GM12878 (cell line): ENCODE measurements at regions not wholly inside any gene's neighbourhood (a gene's known extent, or its start where the extent isn't known, plus 50 kb on each side); places are given as distances from the start of the nearest gene placed in this dataset.

Experiments used
- ATAC-seq: fragments of 200-7000 bp; cut with Tn5 transposase; 3 replicates; pipeline ENCODE4 v1.9.1; 2020; ENCODE audit warnings: mild to moderate bottlenecking, moderate library complexity
- BruUV-seq: library from RNA; stranded (reverse); fragments of 400-500 nt; replicated peaks from 2 replicates; lab custom pipeline; 2021; lab: Mats Ljungman, UMichigan
- CTCF ChIA-PET: fragments of 300-600 bp; sonication (Branson Sonifier 250); formaldehyde crosslinking; extraction: SDS; loops from one replicate; lab custom pipeline; 2021; ENCODE audit warnings: inconsistent platforms; lab: Yijun Ruan, JAX
- POLR2A ChIA-PET: fragments of 350-600 bp; formaldehyde crosslinking; extraction: SDS; loops from one replicate; lab custom pipeline; 2021; ENCODE audit warnings: inconsistent platforms; lab: Charles Lee
- RAD21 ChIA-PET: fragments of 300-600 bp; sonication (Branson Sonifier 250); formaldehyde crosslinking; loops from one replicate; lab custom pipeline; 2023; ENCODE audit warnings: antibody characterized with exemption; ENCODE audit not compliant: unreplicated experiment; lab: Charles Lee
- SMC1A ChIA-PET: fragments of 300-600 bp; sonication (Branson Sonifier 250); formaldehyde crosslinking; loops from one replicate; lab custom pipeline; 2023; ENCODE audit not compliant: unreplicated experiment, uncharacterized antibody; lab: Charles Lee
- DNase-seq: peaks from one replicate; pipeline ENCODE4 v3.0.0-alpha.2; 2011; ENCODE audit warnings: low read depth, low spot score
- FAIRE-seq: peaks from 3 replicates; lab custom pipeline; 2011; peaks lifted over from hg19 to GRCh38; lab: Jason Lieb, UNC
- H2AFZ ChIP-seq: 2 replicates; pipeline ENCODE4 v1.6.0; 2011; ENCODE audit warnings: low read depth, low read length, control low read depth; ENCODE audit not compliant: control insufficient read depth
- H3K27ac ChIP-seq: 2 replicates; pipeline ENCODE4 v1.5.1; 2011; ENCODE audit warnings: control low read depth; ENCODE audit not compliant: control insufficient read depth, insufficient read depth
- H3K27me3 ChIP-seq, 2 experiments: replicated peaks in 1 of 2; 2 replicates each; pipeline versions ENCODE4 v1.6.0 to v1.6.1; 2011; ENCODE audit warnings: low read length in 1 of 2; ENCODE audit not compliant: control insufficient read depth in 2 of 2, insufficient read depth in 2 of 2
- H3K36me3 ChIP-seq, 2 experiments: 2 replicates each; pipeline ENCODE4 v1.5.1; 2011; ENCODE audit warnings: low read length in 1 of 2; ENCODE audit not compliant: control insufficient read depth in 2 of 2, insufficient read depth in 2 of 2
- H3K4me1 ChIP-seq: 2 replicates; pipeline ENCODE4 v1.6.1; 2011; ENCODE audit warnings: mild to moderate bottlenecking, low read length, moderate library complexity, mixed read lengths; ENCODE audit not compliant: control insufficient read depth, insufficient read depth
- H3K4me2 ChIP-seq: 2 replicates; pipeline ENCODE4 v1.6.0; 2011; ENCODE audit warnings: control low read depth; ENCODE audit not compliant: control insufficient read depth, insufficient read depth
- H3K4me3 ChIP-seq: fragments of 200-600 bp; sonication (generic); 2 replicates; pipeline ENCODE4 v1.5.1; 2016
- H3K79me2 ChIP-seq: 2 replicates; pipeline ENCODE4 v1.6.0; 2011; ENCODE audit warnings: low read length; ENCODE audit not compliant: control insufficient read depth, insufficient read depth
- H3K9ac ChIP-seq: 2 replicates; pipeline ENCODE4 v1.8.0; 2011; ENCODE audit warnings: low read length, control low read depth, mixed read lengths; ENCODE audit not compliant: control insufficient read depth, insufficient read depth
- H3K9me3 ChIP-seq: replicated peaks from 3 replicates; pipeline ENCODE4 v1.5.1; 2011; ENCODE audit warnings: mild to moderate bottlenecking, low read length; ENCODE audit not compliant: control insufficient read depth, insufficient read depth
- H4K20me1 ChIP-seq: 2 replicates; pipeline ENCODE4 v1.6.0; 2011; ENCODE audit not compliant: control insufficient read depth, insufficient read depth
- GABPA ChIP-seq: IDR thresholded peaks from 2 replicates; pipeline ENCODE4 v1.6.1; 2014; ENCODE audit warnings: antibody characterized with exemption, low read depth, mild to moderate bottlenecking, inconsistent platforms
- MLLT1 ChIP-seq: fragments of 450-650 bp; IDR thresholded peaks from 2 replicates; pipeline ENCODE4 v1.6.1; 2016; ENCODE audit warnings: mild to moderate bottlenecking
- STAT3 ChIP-seq: IDR thresholded peaks from 2 replicates; pipeline ENCODE4 v1.6.1; 2011; ENCODE audit warnings: low read depth, low read length, improper control_type of control experiment
- TBL1XR1 ChIP-seq: IDR thresholded peaks from 2 replicates; pipeline ENCODE4 v1.6.1; 2012; ENCODE audit warnings: low read depth, low read length, improper control_type of control experiment
- ZBTB11 ChIP-seq: fragments of 450-650 bp; formaldehyde crosslinking; IDR thresholded peaks from 2 replicates; pipeline ENCODE4 v1.5.0; 2022; ENCODE audit warnings: mild to moderate bottlenecking, missing genetic modification characterization
- ZNF217 ChIP-seq: fragments of 450-650 bp; IDR thresholded peaks from 2 replicates; pipeline ENCODE4 v1.6.1; 2017; ENCODE audit warnings: antibody characterized with exemption, mild to moderate bottlenecking
- WGBS: methylation state at CpG from one replicate; pipeline ENCODE4 v1.1.6; 2016; ENCODE audit warnings: low lambda C conversion rate; ENCODE audit not compliant: insufficient replicate concordance, insufficient coverage; ENCODE audit errors: missing lambda C conversion rate; 5-methylcytosine and 5-hydroxymethylcytosine counted together
- in situ Hi-C: fragments of 300-500 bp; cut with MboI; formaldehyde crosslinking; loops from 9 replicates; pipeline ENCODE4 v1.14.3; 2018; ENCODE audit warnings: mixed read lengths
- intact Hi-C: fragments of 100-400 bp; cut with micrococcal nuclease; formaldehyde crosslinking; loops from one replicate; pipeline ENCODE4 v1.14.2; 2022; ENCODE audit not compliant: unreplicated experiment

GRCh38 chr20:60288945-60289344 lies 330.7 kb downstream of the CDH26 start:
- in situ Hi-C loops, result no loop called here
- H3K27me3 ChIP-seq, result no peaks in the 10 kb centered on the region
- H3K27ac ChIP-seq, result no peak overlapping the region
- WGBS, result 0% methylated on average over 2 of the region's 2 CpGs
- no TSS peak for BruUV-seq
- H3K4me2 ChIP-seq, result no peak overlapping the region
- ChIA-PET RAD21 (no interaction called here), POLR2A (no interaction called here)
- ATAC-seq, result no peak
- H3K4me1 ChIP-seq, result no peaks in the 10 kb centered on the region
- DNase-seq, result no peak
- H3K9ac ChIP-seq, result no peak overlapping the region
- no peak overlapping the region for H3K4me3 ChIP-seq
- H2AFZ ChIP-seq, result no peak overlapping the region
- no peak for FAIRE-seq
- no peaks in the 10 kb centered on the region; the same call in 2 of the 3 replicates for H3K9me3 ChIP-seq
- H4K20me1 ChIP-seq, result no peaks in the 10 kb centered on the region
- TF ChIP-seq ZBTB11 (CRISPR knock-in tag), result no peak
- no peak for TF ChIP-seq TBL1XR1
- TF ChIP-seq STAT3, result no peak
- no peak for TF ChIP-seq MLLT1
- no peak for TF ChIP-seq GABPA
- no peak for TF ChIP-seq ZNF217
- TF ChIP-seq, all 136 proteins: peak for 0
- ChIA-PET SMC1A (no interaction called here), CTCF (interaction anchor here (0.7 kb wide), 1 partner anchor 623 kb away, joined by 3 read pairs; no protein-coding TSS in a partner anchor)
- Histone ChIP-seq H3K79me2 (no peaks in the 10 kb centered on the region), H3K36me3 (no peaks in the 10 kb centered on the region)
- intact Hi-C loops, result no loop called here
